ENCODE measurements at regions not wholly inside any gene's neighbourhood (a gene's known extent, or its start where the extent isn't known, plus 50 kb on each side); places are given as distances from the start of the nearest gene placed in this dataset.

GRCh38 chr5:4700069-4700468, 440.1 kb upstream of the ADAMTS16 start:
- TF ChIP-seq CTCF (IDR thresholded peaks at IDR 0.05; ENCODE audit: insufficient read depth, low read length) (peak; percentile 4), SPI1 (IDR thresholded peaks at IDR 0.05; ENCODE audit: borderline replicate concordance, low read depth) (no peak), POLR2AphosphoS5 (IDR thresholded peaks at IDR 0.05; ENCODE audit: low read depth) (no peak), GABPA (IDR thresholded peaks at IDR 0.05; ENCODE audit: low read depth) (no peak)
- TF ChIP-seq, protein P1, sequence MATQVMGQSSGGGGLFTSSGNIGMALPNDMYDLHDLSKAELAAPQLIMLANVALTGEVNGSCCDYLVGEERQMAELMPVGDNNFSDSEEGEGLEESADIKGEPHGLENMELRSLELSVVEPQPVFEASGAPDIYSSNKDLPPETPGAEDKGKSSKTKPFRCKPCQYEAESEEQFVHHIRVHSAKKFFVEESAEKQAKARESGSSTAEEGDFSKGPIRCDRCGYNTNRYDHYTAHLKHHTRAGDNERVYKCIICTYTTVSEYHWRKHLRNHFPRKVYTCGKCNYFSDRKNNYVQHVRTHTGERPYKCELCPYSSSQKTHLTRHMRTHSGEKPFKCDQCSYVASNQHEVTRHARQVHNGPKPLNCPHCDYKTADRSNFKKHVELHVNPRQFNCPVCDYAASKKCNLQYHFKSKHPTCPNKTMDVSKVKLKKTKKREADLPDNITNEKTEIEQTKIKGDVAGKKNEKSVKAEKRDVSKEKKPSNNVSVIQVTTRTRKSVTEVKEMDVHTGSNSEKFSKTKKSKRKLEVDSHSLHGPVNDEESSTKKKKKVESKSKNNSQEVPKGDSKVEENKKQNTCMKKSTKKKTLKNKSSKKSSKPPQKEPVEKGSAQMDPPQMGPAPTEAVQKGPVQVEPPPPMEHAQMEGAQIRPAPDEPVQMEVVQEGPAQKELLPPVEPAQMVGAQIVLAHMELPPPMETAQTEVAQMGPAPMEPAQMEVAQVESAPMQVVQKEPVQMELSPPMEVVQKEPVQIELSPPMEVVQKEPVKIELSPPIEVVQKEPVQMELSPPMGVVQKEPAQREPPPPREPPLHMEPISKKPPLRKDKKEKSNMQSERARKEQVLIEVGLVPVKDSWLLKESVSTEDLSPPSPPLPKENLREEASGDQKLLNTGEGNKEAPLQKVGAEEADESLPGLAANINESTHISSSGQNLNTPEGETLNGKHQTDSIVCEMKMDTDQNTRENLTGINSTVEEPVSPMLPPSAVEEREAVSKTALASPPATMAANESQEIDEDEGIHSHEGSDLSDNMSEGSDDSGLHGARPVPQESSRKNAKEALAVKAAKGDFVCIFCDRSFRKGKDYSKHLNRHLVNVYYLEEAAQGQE (IDR thresholded peaks at IDR 0.05; ENCODE audit: insufficient replicate concordance, low read depth): no peak
